Astrocyte (in vitro differentiated cells and primary cell): ENCODE measurements at regions not wholly inside any gene's neighbourhood (a gene's known extent, or its start where the extent isn't known, plus 50 kb on each side); places are given as distances from the start of the nearest gene placed in this dataset.

ENCODE experiments used
- CTCF ChIP-seq: IDR thresholded peaks from 2 replicates; pipeline ENCODE4 v1.5.1; 2011; ENCODE audit warnings: low read depth, mild to moderate bottlenecking, inconsistent platforms, low read length, moderate library complexity; ENCODE audit not compliant: insufficient read depth
- EZH2 ChIP-seq: IDR thresholded peaks from 2 replicates; pipeline ENCODE4 v1.6.1; 2012; ENCODE audit warnings: mild to moderate bottlenecking, low read length, inconsistent platforms; ENCODE audit not compliant: insufficient read depth

GRCh38 chr22:34903416-34903815, 162.5 kb upstream of the ISX start:
- TF ChIP-seq CTCF (no peak), EZH2 (no peak)
